ENCODE measurements at regions not wholly inside any gene's neighbourhood (a gene's known extent, or its start where the extent isn't known, plus 50 kb on each side); places are given as distances from the start of the nearest gene placed in this dataset.
"Not testable (repeated sequence)": the region's sequence is repeated elsewhere in the genome, so short reads cannot be mapped to it uniquely, and the experiment has no call there.

DNA sequence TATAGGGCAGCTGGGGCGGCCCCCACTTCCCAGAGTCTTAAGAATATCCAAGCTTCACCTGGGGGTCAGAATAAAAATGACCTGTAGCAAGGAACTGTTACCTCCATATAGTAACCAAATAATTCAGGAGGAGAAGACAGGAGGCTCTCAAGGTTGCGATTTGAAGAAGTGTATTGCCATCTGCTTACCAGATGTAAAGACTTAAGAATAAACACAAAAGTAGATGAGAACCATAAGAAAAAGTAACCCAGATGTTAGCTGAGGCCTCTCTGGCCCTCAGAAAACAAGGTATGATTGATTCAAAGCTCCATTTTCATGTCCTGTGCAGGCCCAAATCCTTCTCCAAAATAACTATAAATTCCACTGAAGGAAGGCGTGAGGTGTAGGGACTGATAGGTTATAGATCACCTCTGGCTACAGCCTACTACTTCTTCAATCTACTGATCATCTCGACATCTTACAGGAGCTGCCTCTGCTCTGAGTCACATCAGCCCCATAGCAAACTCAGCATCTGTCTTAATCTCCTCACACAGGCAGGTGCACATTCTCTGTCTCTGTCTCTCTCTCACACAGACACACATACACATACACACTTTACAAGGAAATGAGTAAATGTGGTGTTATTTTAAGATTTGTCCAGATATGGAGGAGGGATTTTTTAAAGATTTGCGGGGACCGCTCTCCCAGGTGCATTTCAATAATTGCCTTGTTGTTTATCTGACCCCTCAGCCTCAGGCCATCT lies 193.9 kb upstream of the EDNRA start:
- Mint-ChIP-seq H3K27ac (no peak overlapping the region), H3K36me3 (ENCODE audit: insufficient read depth) (peaks cover 2% of the 10 kb centered on the region), H3K27me3 (no peaks in the 10 kb centered on the region), H3K9me3 (no peaks in the 10 kb centered on the region), H3K4me1 (ENCODE audit: low read depth in 2 of 2) (no peaks in the 10 kb centered on the region), H3K4me3 (no peak overlapping the region)
- no peak for ATAC-seq (replicated peaks)
- no peak for DNase-seq

DNA sequence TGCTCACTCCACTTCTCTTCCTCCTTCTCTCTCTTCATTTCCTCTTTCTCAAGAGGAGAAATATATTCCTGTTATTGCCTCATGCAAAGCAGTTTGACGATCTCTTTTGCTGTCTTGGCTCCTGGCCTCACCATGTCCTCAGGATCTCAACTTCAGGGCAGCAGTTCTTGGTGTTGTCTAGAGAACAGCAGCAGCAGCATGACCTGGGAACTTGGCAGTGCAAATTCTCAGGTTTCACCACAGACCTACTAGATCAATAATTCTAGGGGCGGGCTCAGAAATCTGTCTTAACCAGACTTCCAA lies 193.4 kb upstream of the EDNRA start:
- Mint-ChIP-seq H3K27ac (no peak overlapping the region), H3K36me3 (ENCODE audit: insufficient read depth) (peaks cover 2% of the 10 kb centered on the region), H3K4me1 (ENCODE audit: low read depth in 2 of 2) (no peaks in the 10 kb centered on the region), H3K27me3 (no peaks in the 10 kb centered on the region), H3K4me3 (no peak overlapping the region), H3K9me3 (no peaks in the 10 kb centered on the region)
- DNase-seq (no peak), ATAC-seq (replicated peaks) (no peak)

DNA sequence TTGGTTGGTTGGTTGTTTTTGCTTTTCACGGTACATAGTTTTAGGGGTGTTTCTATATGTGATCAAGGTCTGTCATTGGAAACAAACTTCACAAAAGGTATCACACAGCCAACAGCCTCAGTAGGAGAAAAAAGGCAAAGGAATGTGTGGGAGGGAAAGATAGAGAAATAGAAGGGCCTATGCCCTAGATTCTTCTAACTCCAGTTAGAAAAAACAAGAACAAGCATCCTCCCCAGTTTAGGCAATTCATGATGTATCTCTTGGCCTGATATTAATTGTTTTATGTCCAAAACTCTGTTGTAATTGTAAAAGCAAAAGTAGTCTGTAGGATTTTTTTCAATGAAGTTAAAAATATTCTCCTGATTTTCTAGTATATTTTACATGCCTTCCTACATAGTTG lies 192.4 kb upstream of the EDNRA start:
- DNase-seq (no peak), ATAC-seq (replicated peaks) (no peak)
- Mint-ChIP-seq H3K4me1 (ENCODE audit: low read depth in 2 of 2) (no peaks in the 10 kb centered on the region), H3K27ac (no peak overlapping the region), H3K36me3 (ENCODE audit: insufficient read depth) (peaks cover 2% of the 10 kb centered on the region), H3K9me3 (no peaks in the 10 kb centered on the region), H3K4me3 (no peak overlapping the region), H3K27me3 (no peaks in the 10 kb centered on the region)

DNA sequence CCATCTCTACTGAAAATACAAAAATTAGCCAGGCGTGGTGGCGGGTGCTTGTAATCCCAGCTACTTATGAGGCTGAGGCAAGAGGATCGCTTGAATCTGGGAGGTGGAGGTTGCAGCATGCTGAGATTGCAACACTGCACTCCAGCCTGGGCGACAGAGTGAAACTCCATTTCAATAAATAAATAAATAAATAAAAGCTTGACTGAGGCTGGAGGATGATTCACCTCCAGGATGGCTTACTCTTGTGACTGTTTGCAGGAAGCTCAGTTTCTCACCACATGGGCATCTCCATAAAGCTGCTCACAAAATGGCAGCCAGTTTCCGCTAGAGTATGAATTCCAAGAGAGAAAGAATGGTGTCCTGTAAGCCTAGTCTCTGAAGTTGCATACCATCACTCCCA lies 191.7 kb upstream of the EDNRA start:
- peaks cover 0 to 2% of the 10 kb centered on the region in 2 donors for H3K9me3 Mint-ChIP-seq
- no peak overlapping the region for H3K4me3 Mint-ChIP-seq
- H3K27ac Mint-ChIP-seq, result no peak overlapping the region
- no peak for ATAC-seq (replicated peaks)
- H3K36me3 Mint-ChIP-seq (ENCODE audit: insufficient read depth), result peaks cover 2% of the 10 kb centered on the region
- no peak for DNase-seq
- no peaks in the 10 kb centered on the region for H3K4me1 Mint-ChIP-seq (ENCODE audit: low read depth in 2 of 2)
- H3K27me3 Mint-ChIP-seq, result no peaks in the 10 kb centered on the region

DNA sequence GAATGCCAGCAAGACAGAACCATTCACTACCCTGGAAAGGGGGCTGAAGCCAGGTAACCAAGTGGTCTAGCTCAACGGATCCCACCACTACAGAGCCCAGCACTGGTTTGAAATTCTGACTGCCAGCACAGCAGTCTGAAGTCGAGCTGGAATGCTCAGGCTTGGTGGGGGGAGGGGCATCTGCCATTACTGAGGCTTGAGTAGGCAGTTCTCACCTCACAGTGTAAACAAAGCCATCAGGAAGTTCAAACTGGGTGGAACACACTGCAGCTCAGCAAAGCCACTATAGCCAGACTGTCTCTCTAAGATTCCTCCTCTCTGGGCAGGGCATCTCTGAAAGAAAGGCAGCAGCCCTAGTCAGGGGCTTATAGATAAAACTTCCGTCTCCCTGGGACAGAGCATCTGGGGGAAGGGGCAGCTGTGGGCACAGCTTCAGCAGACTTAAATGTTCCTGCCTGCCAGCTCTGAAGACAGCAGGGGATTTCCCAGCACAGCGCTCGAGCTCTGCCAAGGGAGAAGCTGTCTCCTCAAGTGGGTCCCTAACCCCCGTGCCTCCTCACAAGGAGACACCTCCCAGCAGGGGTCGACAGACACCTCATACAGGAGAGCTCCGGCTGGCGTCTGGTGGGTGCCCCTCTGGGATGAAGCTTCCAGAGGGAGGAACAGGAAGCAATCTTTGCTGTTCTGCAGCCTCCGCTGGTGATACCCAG lies 188.1 kb upstream of the EDNRA start:
- H3K4me3 Mint-ChIP-seq; DNase-seq; ATAC-seq (replicated peaks); H3K27me3 Mint-ChIP-seq; H3K4me1 Mint-ChIP-seq (ENCODE audit: low read depth in 2 of 2); H3K27ac Mint-ChIP-seq; H3K36me3 Mint-ChIP-seq (ENCODE audit: insufficient read depth): not testable (repeated sequence)
- peaks cover 0 to 11% of the 10 kb centered on the region in 2 donors for H3K9me3 Mint-ChIP-seq

DNA sequence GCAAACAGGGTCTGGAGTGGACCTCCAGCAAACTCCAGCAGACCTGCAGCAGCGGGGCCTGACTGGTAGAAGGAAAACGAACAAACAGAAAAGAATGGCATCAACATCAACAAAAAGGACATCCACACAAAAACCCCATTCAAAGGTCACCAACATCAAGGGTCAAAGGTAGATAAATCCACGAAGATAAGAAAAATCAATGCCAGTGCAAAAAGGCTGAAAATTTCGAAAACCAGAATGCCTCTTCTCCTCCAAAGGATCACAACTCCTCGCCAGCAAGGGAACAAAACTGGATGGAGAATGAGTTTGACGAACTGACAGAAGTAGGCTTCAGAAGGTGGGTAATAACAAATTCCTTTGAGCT lies 187.6 kb upstream of the EDNRA start:
- H3K9me3 Mint-ChIP-seq, result peaks cover 0 to 11% of the 10 kb centered on the region in 2 donors
- H3K27ac Mint-ChIP-seq; H3K4me1 Mint-ChIP-seq (ENCODE audit: low read depth in 2 of 2); DNase-seq; H3K36me3 Mint-ChIP-seq (ENCODE audit: insufficient read depth); H3K27me3 Mint-ChIP-seq; ATAC-seq (replicated peaks); H3K4me3 Mint-ChIP-seq: not testable (repeated sequence)

DNA sequence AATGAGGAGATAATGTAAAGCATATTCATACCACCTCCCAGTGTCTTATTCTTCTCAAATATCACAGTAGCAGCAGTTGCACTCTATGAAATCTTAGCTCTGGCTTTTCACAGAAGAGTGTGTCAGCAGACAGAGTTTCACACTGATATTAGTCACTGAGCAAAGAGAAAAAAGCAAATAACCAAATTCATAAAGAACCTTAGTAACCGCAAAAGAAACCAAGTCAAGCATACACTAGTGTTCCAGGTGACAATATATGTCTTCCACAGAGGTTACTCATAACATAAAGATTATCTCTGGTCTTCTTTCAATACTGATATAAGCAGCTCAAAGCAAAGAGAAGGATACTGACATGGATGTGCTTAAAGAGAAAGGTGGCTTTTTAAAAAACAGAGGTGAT lies 181.7 kb upstream of the EDNRA start:
- DNase-seq (no peak), ATAC-seq (replicated peaks) (no peak)
- Mint-ChIP-seq H3K36me3 (ENCODE audit: insufficient read depth) (no peaks in the 10 kb centered on the region), H3K4me3 (no peak overlapping the region), H3K27me3 (no peaks in the 10 kb centered on the region), H3K27ac (no peak overlapping the region), H3K9me3 (peaks cover 0 to 9% of the 10 kb centered on the region in 2 donors), H3K4me1 (ENCODE audit: low read depth in 2 of 2) (no peaks in the 10 kb centered on the region)

DNA sequence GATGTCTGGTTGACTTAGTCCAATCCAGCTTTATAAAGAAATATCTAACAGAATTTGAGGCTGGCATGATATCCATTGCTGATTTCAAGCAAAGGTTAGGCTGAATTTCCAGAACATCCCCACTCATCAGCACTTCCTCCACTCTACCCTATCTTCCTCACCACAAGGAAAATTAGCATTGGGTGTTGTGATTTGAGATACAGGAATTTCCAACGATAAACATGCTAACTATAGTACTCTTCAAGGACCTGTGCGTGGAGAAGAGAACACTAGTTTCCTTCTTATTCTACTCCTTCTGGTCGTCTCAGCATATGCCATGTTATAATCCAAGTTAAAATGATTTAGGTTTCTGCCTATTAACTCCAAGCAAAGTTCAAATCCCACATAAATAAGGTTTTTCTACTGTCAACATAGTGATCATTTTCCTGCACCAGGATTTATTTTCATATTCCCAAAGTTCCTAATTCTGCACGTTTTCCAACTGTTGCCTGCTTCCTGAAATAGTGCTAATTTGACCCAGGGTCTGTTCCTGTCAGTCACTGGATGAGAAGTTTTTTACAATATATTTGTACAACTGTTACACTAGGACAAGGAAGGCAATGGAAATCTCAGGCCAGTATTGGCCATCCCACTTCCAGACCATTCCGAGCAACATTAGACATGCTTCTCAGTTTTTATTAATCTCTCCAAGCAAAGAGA lies 177.6 kb upstream of the EDNRA start:
- DNase-seq, result no peak
- no peaks in the 10 kb centered on the region for H3K36me3 Mint-ChIP-seq (ENCODE audit: insufficient read depth)
- no peak overlapping the region for H3K27ac Mint-ChIP-seq
- no peak for ATAC-seq (replicated peaks)
- H3K9me3 Mint-ChIP-seq, result no peaks in the 10 kb centered on the region
- no peaks in the 10 kb centered on the region for H3K27me3 Mint-ChIP-seq
- H3K4me1 Mint-ChIP-seq (ENCODE audit: low read depth in 2 of 2), result no peaks in the 10 kb centered on the region
- no peak overlapping the region for H3K4me3 Mint-ChIP-seq

DNA sequence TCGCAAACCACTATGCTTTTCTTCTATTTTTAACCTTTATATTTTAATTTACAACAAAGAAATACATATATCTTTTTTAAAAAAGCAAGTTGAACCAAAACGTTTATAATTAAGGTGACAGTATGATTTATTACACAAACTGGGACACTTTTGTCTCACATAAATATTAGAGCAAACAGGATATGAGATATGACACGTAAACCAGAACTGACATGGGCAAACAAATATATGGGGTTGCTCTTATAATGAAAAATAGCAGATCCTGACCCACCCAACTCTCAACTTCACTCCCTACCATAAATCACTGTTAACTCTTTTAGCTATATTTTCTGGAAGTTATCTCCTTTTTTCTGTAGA lies 177.0 kb upstream of the EDNRA start:
- no peaks in the 10 kb centered on the region for H3K9me3 Mint-ChIP-seq
- H3K4me3 Mint-ChIP-seq, result no peak overlapping the region
- H3K36me3 Mint-ChIP-seq (ENCODE audit: insufficient read depth), result no peaks in the 10 kb centered on the region
- no peak for ATAC-seq (replicated peaks)
- H3K4me1 Mint-ChIP-seq (ENCODE audit: low read depth in 2 of 2), result no peaks in the 10 kb centered on the region
- H3K27me3 Mint-ChIP-seq, result no peaks in the 10 kb centered on the region
- no peak for DNase-seq
- no peak overlapping the region for H3K27ac Mint-ChIP-seq

DNA sequence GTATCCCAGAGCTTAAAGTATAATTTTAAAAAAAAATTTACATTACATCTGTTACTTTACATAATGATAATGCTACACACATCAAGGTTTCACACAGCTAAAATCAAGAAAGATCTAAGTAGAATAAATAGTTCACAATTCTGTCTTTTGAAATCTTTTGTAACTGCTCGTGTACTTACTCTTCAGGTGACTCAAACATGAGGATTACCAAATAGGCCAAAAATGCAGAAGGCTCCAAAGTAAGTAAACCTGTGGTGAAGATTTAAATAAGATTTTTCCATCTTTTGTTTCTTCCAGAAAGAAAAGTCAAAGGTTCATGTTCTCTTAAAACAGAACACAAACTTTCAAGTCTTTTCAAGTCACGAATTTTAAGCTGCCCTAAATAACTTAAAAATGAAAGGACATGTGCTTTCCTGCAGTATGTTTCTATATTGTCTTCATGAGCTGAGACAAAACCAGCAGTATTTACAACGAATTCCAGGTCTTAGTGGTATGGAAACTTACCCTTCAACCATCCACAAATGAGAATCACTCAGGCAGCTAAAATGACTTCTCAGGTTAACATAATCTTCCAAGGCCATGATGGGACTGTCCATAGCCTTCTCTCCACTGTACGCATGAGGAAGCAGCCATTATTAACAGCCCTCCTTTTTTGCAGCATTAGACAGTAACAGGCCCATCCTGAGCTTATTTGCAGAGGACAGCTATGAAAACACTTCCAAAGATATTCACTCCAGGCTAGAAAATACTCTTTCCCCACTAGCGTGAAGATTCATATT lies 172.8 kb upstream of the EDNRA start:
- Mint-ChIP-seq H3K36me3 (ENCODE audit: insufficient read depth) (no peaks in the 10 kb centered on the region), H3K4me3 (no peak overlapping the region), H3K9me3 (no peaks in the 10 kb centered on the region), H3K4me1 (ENCODE audit: low read depth in 2 of 2) (no peaks in the 10 kb centered on the region), H3K27me3 (no peaks in the 10 kb centered on the region), H3K27ac (no peak overlapping the region)
- DNase-seq (no peak), ATAC-seq (replicated peaks) (no peak)

DNA sequence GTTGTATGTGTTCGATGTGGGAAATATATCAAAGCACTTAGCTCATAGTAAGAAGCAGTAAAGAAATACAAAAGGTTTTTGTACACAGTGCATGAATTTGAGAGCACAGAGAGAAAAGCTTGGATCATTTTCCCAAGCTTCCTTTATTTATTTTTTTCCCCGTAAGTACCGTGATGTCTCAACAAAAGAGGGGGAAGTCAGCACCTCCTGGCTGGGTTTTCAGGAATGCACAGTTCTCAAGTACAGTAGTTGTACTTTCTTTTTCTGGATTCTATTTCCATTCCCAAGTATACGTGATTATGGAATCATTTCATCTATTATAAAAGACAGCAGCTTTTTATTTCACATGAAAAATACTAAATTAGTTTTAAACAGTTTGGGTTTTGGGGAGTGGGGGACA lies 171.5 kb upstream of the EDNRA start:
- H3K27ac Mint-ChIP-seq, result no peak overlapping the region
- no peaks in the 10 kb centered on the region for H3K4me1 Mint-ChIP-seq (ENCODE audit: low read depth in 2 of 2)
- no peaks in the 10 kb centered on the region for H3K27me3 Mint-ChIP-seq
- no peaks in the 10 kb centered on the region for H3K36me3 Mint-ChIP-seq (ENCODE audit: insufficient read depth)
- H3K9me3 Mint-ChIP-seq, result no peaks in the 10 kb centered on the region
- DNase-seq (no peak), ATAC-seq (replicated peaks) (no peak)
- no peak overlapping the region for H3K4me3 Mint-ChIP-seq

DNA sequence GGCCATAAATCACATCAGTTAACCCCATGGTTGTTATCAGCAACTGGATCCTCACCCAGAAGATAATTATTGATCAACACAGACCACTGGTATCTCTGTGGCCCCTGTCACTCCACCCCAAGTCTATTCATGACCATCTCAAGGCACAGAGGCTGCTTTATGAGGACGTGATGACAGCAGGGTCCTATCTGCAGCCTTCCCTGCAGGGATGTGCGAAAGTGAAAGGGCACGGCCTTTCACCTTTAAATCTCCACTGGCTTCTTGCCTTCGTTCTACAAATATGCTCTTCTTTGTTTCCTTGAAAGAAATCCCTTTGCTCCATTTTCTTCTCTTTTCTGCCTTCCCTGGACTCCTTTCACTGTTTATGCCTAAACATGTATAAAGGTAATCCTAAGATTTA lies 170.6 kb upstream of the EDNRA start:
- H3K9me3 Mint-ChIP-seq, result no peaks in the 10 kb centered on the region
- H3K27ac Mint-ChIP-seq, result no peak overlapping the region
- DNase-seq (no peak), ATAC-seq (replicated peaks) (no peak)
- no peak overlapping the region for H3K4me3 Mint-ChIP-seq
- H3K4me1 Mint-ChIP-seq (ENCODE audit: low read depth in 2 of 2), result no peaks in the 10 kb centered on the region
- no peaks in the 10 kb centered on the region for H3K27me3 Mint-ChIP-seq
- no peaks in the 10 kb centered on the region for H3K36me3 Mint-ChIP-seq (ENCODE audit: insufficient read depth)

DNA sequence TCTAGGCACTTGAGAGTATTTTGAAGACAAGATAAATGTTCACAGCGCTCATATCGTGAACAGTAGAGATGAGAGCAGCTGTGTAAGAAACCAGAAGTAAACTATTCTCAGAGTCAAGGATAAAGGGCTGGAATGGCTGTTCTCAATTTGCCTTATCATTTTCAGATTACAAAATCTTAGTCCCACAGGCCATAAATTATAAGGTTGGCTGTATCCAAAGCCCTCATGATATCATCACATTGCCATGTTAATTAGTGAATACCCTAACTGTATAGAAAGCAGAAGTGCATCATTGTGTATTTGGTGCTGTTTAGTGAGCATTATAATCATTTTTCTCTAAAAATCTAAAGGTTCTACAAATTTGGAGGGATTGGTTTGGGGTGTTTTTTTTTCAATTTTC lies 168.9 kb upstream of the EDNRA start:
- no peak for DNase-seq
- Mint-ChIP-seq H3K4me3 (no peak overlapping the region), H3K27me3 (no peaks in the 10 kb centered on the region), H3K36me3 (ENCODE audit: insufficient read depth) (no peaks in the 10 kb centered on the region), H3K9me3 (no peaks in the 10 kb centered on the region), H3K4me1 (ENCODE audit: low read depth in 2 of 2) (no peaks in the 10 kb centered on the region), H3K27ac (no peak overlapping the region)
- no peak for ATAC-seq (replicated peaks)
